ENCODE measurements at regions not wholly inside any gene's neighbourhood (a gene's known extent, or its start where the extent isn't known, plus 50 kb on each side); places are given as distances from the start of the nearest gene placed in this dataset.

- TF ChIP-seq CTCF (IDR thresholded peaks at IDR 0.05; ENCODE audit: low read depth, low read length, poor library complexity, severe bottlenecking): no peak
- TF ChIP-seq EZH2phosphoT487 (IDR thresholded peaks at IDR 0.05; ENCODE audit: borderline replicate concordance, low read length): no peak
Observed at GRCh38 chr18:77818328-77818727, 568.7 kb downstream of the GALR1 start.
